ENCODE measurements at regions not wholly inside any gene's neighbourhood (a gene's known extent, or its start where the extent isn't known, plus 50 kb on each side); places are given as distances from the start of the nearest gene placed in this dataset.
"Not testable (repeated sequence)": the region's sequence is repeated elsewhere in the genome, so short reads cannot be mapped to it uniquely, and the experiment has no call there.

DNA sequence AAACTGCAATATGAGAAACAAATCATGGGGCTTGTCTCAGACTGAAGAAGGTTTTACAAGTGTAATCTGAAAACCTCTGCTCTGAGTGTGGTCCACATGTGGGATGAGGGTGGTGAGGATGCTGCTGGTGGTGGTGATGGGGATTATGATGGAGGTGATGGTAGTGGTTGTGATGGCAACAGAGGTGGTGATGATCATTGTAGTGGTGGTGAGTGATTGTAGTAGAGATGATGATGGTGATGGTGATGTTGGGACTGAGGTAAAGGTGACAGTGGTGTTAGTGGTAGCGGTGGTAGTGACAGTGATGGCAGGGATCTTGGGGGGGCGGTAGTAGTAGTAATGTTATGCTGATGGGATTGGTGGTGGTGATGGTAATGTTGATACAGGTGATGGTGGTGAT lies 217.8 kb downstream of the ANAPC1 start:
- peak; percentile 5 for ATAC-seq (replicated peaks)
- Mint-ChIP-seq H3K4me3 (no peak overlapping the region), H3K27ac (no peak overlapping the region), H3K4me1 (peaks cover 12% of the 10 kb centered on the region), H3K9me3 (no peaks in the 10 kb centered on the region), H3K36me3 (ENCODE audit: low read depth) (no peaks in the 10 kb centered on the region), H3K27me3 (peaks cover 8% of the 10 kb centered on the region)

DNA sequence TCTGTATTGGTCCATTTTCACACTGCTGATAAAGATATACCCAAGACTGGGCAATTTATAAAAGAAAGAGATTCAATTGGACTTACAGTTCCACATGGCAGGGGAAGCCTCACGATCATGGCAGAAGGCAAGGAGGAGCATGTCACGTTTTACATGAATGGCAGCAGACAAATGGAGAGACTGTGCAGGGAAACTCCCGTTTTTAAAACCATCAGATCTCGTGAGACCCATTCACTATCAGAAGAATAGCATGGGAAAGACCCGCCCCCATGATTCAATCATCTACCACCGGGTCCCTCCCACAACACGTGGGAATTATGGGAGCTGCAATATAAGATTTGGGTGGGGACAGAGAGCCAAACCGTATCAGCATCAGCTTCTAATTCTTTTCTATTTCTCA lies 217.0 kb downstream of the ANAPC1 start:
- ATAC-seq (replicated peaks) = no peak
- no peak overlapping the region for H3K4me3 Mint-ChIP-seq
- H3K4me1 Mint-ChIP-seq = peaks cover 9% of the 10 kb centered on the region
- no peaks in the 10 kb centered on the region for H3K36me3 Mint-ChIP-seq (ENCODE audit: low read depth)
- no peaks in the 10 kb centered on the region for H3K9me3 Mint-ChIP-seq
- no peak overlapping the region for H3K27ac Mint-ChIP-seq
- peaks cover 3% of the 10 kb centered on the region for H3K27me3 Mint-ChIP-seq

DNA sequence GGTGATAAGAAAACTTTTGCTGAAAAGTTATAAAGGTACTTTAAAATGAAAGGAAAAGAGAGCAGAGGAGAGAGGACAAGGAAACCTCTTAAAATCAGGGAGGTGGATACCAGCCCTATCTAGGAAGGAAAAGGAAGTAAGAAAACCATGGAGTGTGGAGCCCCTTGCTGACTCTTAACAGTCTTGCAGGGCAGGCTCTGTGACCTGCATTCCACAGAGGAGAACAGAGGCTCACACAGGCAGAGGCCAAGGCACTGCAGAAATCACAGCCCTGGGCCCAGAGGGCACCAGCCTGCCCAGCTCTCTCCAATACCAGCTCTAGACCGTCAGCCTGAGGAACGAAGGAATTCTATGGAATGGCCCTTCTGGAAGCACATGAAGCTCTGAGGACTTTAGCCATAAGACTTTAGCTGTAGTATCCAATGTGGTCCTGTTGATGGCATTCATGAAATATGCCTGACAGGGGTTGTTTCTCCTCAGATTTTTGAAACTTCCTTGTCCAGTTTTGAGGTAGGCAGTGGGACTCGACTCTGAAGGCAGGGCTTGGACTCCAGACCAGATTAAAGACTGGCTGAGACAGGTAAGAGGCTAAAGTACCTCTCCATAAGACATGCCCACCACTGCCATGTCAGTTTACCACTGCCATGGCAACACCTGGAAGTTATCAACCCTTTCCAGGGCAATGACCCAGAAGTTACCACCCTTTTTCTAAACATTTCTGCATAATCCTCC lies 216.3 kb downstream of the ANAPC1 start:
- Mint-ChIP-seq H3K27me3 (peaks cover 3% of the 10 kb centered on the region), H3K36me3 (ENCODE audit: low read depth) (no peaks in the 10 kb centered on the region)
- ATAC-seq (replicated peaks) = no peak

DNA sequence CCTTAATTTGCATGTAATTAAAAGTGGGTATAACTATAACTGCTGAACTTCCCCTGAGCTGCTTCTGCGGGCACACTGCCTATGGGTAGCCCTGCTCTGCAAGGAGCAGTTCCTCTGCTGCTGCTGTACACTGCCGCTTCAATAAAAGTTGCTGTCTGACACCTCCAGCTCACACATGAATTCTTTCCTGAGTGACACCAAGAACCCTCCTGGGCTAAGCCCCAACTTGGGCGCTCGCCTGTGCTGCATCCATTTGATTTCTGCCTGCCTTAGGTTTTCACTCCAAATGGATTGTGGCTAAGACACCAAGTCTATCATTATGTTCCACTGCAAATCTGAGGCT lies 215.7 kb downstream of the ANAPC1 start:
- no peak overlapping the region for H3K27ac Mint-ChIP-seq

More for the DNA sequence above, 216.3 kb downstream of the ANAPC1 start:
- no peak overlapping the region for H3K4me3 Mint-ChIP-seq
- H3K9me3 Mint-ChIP-seq = no peaks in the 10 kb centered on the region
- H3K27ac Mint-ChIP-seq = no peak overlapping the region
- H3K4me1 Mint-ChIP-seq = peaks cover 8% of the 10 kb centered on the region

DNA sequence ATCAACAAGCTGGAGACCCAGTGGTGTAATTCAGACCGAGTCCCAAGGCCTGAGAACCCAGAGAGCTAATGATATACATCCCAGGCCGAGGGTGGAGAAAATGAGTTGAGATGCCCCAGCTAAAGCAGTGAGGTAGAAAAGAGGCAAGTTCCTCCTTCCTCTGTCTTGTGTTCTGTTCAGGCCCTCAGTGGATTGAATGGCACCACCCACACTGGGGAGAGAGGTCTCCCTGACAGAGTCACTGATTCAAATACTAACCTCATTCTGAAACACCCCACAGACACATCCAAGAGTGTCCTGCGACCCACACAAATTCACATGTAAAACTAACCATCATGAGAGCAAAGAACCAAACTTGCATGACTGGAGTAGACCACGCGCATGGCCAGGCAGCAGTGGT lies 215.3 kb downstream of the ANAPC1 start:
- peak; percentile 55 for ATAC-seq (replicated peaks)
- Mint-ChIP-seq H3K4me3 (no peak overlapping the region), H3K36me3 (ENCODE audit: low read depth) (no peaks in the 10 kb centered on the region), H3K9me3 (no peaks in the 10 kb centered on the region), H3K27me3 (peaks cover 4% of the 10 kb centered on the region), H3K4me1 (no peaks in the 10 kb centered on the region), H3K27ac (no peak overlapping the region)

More for the DNA sequence above, 215.7 kb downstream of the ANAPC1 start:
- H3K4me3 Mint-ChIP-seq = no peak overlapping the region
- H3K36me3 Mint-ChIP-seq (ENCODE audit: low read depth) = no peaks in the 10 kb centered on the region
- peaks cover 3% of the 10 kb centered on the region for H3K4me1 Mint-ChIP-seq
- ATAC-seq (replicated peaks) = no peak
- peaks cover 3% of the 10 kb centered on the region for H3K27me3 Mint-ChIP-seq
- no peaks in the 10 kb centered on the region for H3K9me3 Mint-ChIP-seq

DNA sequence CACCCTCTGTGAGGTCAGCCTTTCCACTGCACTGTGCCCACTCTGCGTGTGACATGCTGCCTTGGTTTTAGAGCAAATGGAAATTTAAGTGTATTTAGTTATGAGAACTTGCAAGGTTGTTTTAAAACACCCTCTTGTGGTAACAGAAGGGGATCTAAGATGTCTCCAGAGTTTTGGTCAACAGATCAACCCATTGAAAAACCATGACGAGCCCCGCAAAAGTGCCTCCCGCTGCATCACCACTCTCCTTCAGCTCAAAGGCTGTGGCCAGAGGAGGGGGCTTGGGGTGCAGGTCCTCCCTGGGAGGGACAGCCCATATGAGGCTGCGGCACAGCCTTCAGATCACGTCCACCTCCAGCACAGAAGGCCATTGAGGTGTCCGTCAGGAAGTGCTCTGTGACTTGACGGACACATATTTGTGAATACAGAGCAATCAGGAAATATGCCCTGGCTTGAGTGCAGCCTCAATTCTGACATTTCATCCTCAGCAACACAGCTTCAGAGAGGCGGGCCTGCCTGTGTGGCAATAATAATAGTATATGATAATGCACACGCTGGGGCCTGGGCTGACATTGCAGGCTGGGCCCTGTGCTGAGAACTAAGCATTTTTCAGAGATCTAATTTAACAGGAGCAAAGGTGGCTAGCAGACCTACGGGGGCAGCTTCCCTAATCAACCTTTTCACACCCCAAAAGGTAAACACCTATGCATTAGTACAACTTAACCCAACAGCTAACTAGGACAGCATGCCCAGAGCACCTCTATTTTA lies 213.9 kb downstream of the ANAPC1 start:
- Mint-ChIP-seq H3K4me3 (no peak overlapping the region), H3K36me3 (ENCODE audit: low read depth) (no peaks in the 10 kb centered on the region), H3K27me3 (peaks cover 3% of the 10 kb centered on the region), H3K27ac (no peak overlapping the region), H3K4me1 (no peaks in the 10 kb centered on the region), H3K9me3 (no peaks in the 10 kb centered on the region)
- ATAC-seq (replicated peaks) = no peak

DNA sequence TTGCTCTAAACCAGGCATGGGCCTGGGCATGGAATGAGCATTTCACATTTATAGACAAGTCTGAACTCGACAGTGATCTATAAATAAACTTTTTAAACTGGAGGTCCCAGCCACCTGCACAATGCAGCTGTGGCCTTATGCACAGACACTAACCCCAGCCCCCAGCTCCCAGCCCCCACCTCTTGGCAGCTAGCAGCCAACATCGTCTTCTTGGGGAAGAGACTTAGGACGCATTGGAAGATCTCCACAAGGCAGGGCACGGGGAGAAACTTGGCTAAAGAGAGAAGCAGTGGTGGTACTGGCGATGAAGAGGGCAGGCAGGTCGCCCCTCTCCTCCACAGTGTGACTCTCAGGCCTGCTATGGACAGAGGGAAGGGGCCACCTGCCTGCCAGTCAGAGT lies 213.2 kb downstream of the ANAPC1 start:
- H3K27me3 Mint-ChIP-seq = peaks cover 3% of the 10 kb centered on the region
- H3K4me3 Mint-ChIP-seq = no peak overlapping the region
- no peaks in the 10 kb centered on the region for H3K4me1 Mint-ChIP-seq
- no peaks in the 10 kb centered on the region for H3K9me3 Mint-ChIP-seq
- H3K36me3 Mint-ChIP-seq (ENCODE audit: low read depth) = no peaks in the 10 kb centered on the region
- no peak for ATAC-seq (replicated peaks)
- H3K27ac Mint-ChIP-seq = no peak overlapping the region

DNA sequence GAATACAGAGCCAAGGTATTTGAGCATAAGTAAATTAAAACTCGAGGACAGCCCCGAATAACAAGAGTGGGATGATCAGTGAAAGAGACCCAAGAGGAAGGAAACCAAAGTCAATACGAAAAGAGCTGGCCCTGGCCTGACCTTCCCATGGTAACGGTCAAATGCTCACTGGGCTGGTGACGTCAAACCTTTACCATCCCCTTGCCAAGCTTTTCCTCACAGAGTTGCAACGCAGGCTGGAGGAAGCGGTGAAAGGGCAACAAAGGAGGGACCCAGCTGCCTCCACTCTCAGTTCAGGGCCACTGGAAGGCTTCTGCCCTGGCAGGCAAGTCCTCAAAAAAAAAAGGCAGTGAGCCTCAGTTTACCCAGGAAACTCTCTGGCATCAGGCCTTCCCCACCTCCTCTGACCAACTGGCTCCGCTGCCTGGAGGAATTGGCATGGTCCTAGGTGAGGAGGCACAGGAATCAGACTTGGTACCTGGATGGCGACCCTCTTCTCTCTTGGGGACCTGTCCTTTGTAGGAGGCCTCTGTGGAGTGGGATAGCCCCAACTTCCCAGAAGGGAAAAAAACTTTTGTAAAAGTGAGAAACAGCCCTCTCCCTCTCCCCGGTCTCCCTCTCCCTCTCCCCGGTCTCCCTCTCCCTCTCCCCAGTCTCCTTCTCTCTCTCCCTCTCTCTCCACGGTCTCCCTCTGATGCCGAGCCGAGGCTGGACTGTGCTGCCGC lies 212.4 kb downstream of the ANAPC1 start:
- H3K4me3 Mint-ChIP-seq = no peak overlapping the region
- H3K4me1 Mint-ChIP-seq = no peaks in the 10 kb centered on the region
- ATAC-seq (replicated peaks) = no peak
- no peak overlapping the region for H3K27ac Mint-ChIP-seq
- H3K36me3 Mint-ChIP-seq (ENCODE audit: low read depth) = no peaks in the 10 kb centered on the region
- peaks cover 3% of the 10 kb centered on the region for H3K27me3 Mint-ChIP-seq
- H3K9me3 Mint-ChIP-seq = no peaks in the 10 kb centered on the region

DNA sequence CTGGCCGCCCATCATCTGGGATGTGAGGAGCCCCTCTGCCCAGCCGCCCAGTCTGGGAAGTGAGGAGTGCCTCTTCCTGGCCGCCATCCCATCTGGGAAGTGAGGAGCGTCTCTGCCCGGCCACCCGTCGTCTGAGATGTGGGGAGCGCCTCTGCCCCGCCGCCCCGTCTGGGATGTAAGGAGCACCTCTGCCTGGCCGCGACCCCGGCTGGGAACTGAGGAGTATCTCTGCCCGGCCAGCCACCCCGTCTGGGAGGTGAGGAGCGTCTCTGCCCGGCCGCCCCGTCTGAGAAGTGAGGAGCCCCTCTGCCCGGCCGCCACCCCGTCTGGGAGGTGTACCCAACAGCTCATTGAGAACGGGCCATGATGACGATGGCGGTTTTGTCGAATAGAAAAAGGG lies 211.4 kb downstream of the ANAPC1 start:
- not testable (repeated sequence) for ATAC-seq (replicated peaks); H3K27ac Mint-ChIP-seq; H3K4me1 Mint-ChIP-seq; H3K9me3 Mint-ChIP-seq; H3K36me3 Mint-ChIP-seq (ENCODE audit: low read depth); H3K27me3 Mint-ChIP-seq; H3K4me3 Mint-ChIP-seq

DNA sequence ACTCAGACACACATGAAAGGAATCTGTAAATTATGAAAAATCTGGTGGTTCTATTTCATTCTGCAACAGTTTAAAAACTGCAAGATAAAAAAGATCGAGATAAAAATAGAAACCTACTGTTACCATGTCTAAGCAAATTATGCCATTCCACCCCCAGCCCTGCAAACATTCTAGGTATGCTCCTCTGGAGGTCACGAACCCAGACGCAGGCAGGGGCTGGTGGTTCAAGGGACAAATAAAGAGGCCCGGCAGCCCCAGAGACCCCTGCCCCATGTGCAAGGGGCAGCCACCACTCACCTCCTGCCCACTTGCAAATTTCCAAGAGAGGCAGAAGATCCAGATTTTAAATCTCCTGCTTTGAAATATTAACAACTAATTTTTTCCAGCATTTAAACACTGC lies 210.5 kb downstream of the ANAPC1 start:
- Mint-ChIP-seq H3K4me1 (no peaks in the 10 kb centered on the region), H3K9me3 (no peaks in the 10 kb centered on the region), H3K36me3 (ENCODE audit: low read depth) (no peaks in the 10 kb centered on the region), H3K4me3 (no peak overlapping the region), H3K27ac (no peak overlapping the region), H3K27me3 (peaks cover 3% of the 10 kb centered on the region)
- ATAC-seq (replicated peaks) = no peak

DNA sequence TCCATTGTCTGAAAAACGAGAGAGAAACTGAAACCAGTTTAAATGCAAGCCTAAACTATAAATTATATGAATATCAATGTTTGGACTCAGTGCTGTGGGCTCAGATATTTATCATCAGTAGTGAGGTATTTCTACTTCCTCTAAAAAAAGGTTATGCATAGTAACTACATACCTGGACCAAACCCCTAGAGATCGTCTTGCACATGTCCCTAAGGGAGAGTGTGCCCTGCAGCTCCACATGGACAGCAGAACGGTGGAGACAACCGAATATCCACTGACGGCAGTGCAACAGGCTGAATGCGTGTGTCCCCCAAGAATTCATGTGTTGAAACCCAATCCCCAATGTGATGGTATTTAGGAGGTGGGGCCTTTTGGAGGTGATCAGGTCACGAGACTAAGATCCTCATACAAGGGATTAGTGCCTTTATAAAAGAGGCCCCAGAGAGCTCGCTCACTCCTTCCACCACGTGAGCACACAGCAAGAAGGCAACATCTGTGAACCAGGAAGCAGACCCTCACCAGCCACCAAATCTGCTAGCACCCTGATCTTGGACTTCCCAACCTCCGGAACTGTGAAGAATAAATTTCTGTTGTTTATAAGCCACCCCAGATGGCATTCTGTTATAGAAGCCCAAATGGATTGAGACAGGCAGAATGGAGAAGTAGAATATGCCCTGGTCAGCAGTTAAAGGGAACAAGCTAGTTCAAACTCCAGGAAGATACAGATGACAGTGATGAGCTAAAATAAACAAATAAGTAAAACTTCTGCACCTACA lies 208.4 kb downstream of the ANAPC1 start:
- H3K27ac Mint-ChIP-seq = no peak overlapping the region
- H3K4me1 Mint-ChIP-seq = no peaks in the 10 kb centered on the region
- H3K36me3 Mint-ChIP-seq (ENCODE audit: low read depth) = no peaks in the 10 kb centered on the region
- H3K4me3 Mint-ChIP-seq = no peak overlapping the region
- ATAC-seq (replicated peaks) = no peak
- H3K9me3 Mint-ChIP-seq = no peaks in the 10 kb centered on the region
- peaks cover 3% of the 10 kb centered on the region for H3K27me3 Mint-ChIP-seq

DNA sequence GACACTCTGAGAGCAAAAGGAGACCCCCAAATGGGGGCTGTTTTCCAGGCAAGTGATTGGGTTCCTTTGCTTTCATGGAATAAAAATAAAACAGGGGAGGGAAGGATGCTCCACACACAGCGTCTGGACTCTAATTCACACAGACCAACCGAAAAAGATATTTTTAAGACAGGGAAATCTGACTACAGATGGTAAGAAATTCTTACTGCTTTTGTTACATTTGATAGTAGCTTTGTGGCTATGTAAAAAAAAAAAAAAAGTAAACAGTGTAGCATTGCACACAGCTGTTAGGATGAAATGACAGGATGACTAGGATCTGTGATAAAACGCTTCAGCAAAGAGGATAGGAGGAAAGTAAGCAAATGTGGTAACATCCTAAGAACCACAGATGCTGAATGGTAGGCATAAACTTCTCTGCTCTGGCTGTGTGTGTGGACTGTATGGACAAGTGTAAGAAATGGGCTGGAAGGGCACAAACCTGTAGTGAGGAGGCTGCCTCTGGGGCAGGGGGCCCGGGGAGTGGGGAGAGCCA lies 207.6 kb downstream of the ANAPC1 start:
- peaks cover 5% of the 10 kb centered on the region for H3K27me3 Mint-ChIP-seq
- no peaks in the 10 kb centered on the region for H3K36me3 Mint-ChIP-seq (ENCODE audit: low read depth)
- no peaks in the 10 kb centered on the region for H3K4me1 Mint-ChIP-seq
- no peaks in the 10 kb centered on the region for H3K9me3 Mint-ChIP-seq
- H3K4me3 Mint-ChIP-seq = no peak overlapping the region
- no peak for ATAC-seq (replicated peaks)
- no peak overlapping the region for H3K27ac Mint-ChIP-seq

DNA sequence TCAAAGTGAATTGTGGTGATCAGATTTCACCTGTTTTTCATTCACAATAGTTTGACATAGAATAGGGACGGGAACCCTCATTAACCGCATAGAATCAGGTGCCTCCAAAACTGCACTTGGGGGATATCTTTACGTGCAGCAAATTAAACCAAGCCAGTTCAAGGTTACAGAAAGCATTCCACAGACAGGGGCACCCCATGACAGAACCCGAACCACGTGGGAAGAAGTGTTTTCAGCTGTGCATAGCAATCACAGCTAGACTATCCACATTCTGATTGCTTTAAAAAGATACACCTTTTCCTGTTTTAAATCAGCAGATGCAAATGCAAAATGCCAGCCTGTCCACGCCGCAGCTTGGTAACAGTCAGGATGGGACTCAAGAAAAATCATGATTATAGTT lies 205.8 kb downstream of the ANAPC1 start:
- no peak overlapping the region for H3K4me3 Mint-ChIP-seq
- no peak for ATAC-seq (replicated peaks)
- no peak overlapping the region for H3K27ac Mint-ChIP-seq
- H3K4me1 Mint-ChIP-seq = no peaks in the 10 kb centered on the region
- H3K9me3 Mint-ChIP-seq = no peaks in the 10 kb centered on the region
- no peaks in the 10 kb centered on the region for H3K36me3 Mint-ChIP-seq (ENCODE audit: low read depth)
- H3K27me3 Mint-ChIP-seq = peaks cover 7% of the 10 kb centered on the region

DNA sequence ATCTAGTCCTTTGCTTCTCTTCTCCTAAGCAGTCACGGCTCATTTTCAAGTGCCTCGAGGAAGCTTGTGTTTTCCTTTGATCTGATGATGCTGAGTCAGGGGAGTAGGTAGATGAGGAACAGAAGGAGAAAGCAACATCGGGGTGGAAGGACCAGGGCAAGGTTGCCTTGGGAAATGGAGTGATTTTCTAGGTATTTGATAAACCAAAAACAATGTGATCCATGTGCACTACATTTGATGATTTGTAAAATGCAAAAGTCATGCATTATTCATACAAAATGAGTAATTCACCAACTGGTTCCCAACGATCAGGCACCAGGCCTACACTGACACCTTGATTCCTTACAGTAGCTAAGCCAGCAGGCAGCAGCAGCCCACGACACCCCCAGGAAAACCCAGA lies 205.3 kb downstream of the ANAPC1 start:
- ATAC-seq (replicated peaks) = peak; percentile 64
- Mint-ChIP-seq H3K27me3 (peaks cover 7% of the 10 kb centered on the region), H3K4me3 (no peak overlapping the region), H3K36me3 (ENCODE audit: low read depth) (no peaks in the 10 kb centered on the region), H3K27ac (no peak overlapping the region), H3K9me3 (no peaks in the 10 kb centered on the region), H3K4me1 (no peaks in the 10 kb centered on the region)
